Subcutaneous abdominal adipose tissue (tissue), 5 donors: ENCODE measurements at regions not wholly inside any gene's neighbourhood (a gene's known extent, or its start where the extent isn't known, plus 50 kb on each side); places are given as distances from the start of the nearest gene placed in this dataset.

Experiments
- H3K27ac ChIP-seq: one replicate; pipeline ENCODE4 v1.7.0; 2013; ENCODE audit warnings: low read depth, mild to moderate bottlenecking, inconsistent platforms, low read length, moderate library complexity
- H3K27me3 ChIP-seq, 5 donors: one replicate each; pipeline ENCODE4 v1.7.0; 2013; ENCODE audit warnings: low read length in 5 of 5, inconsistent platforms in 1 of 5; ENCODE audit not compliant: control insufficient read depth in 5 of 5, insufficient read depth in 4 of 5
- H3K36me3 ChIP-seq, 5 donors: one replicate each; pipeline ENCODE4 v1.7.0; 2013; ENCODE audit warnings: low read length in 5 of 5; ENCODE audit not compliant: control insufficient read depth in 5 of 5, insufficient read depth in 5 of 5
- H3K4me1 ChIP-seq, 5 donors: one replicate each; pipeline ENCODE4 v1.7.0; 2013; ENCODE audit warnings: low read length in 5 of 5, mild to moderate bottlenecking in 3 of 5, moderate library complexity in 1 of 5; ENCODE audit not compliant: control insufficient read depth in 5 of 5, insufficient read depth in 5 of 5
- H3K4me3 ChIP-seq, 5 donors: one replicate each; pipeline ENCODE4 v1.7.0; 2013; ENCODE audit warnings: low read length in 5 of 5, low read depth in 1 of 5
- H3K9ac ChIP-seq, 5 donors: one replicate each; pipeline ENCODE4 v1.7.0; 2013; ENCODE audit warnings: low read length in 5 of 5, mild to moderate bottlenecking in 4 of 5, moderate library complexity in 3 of 5
- H3K9me3 ChIP-seq, 5 donors: one replicate each; pipeline ENCODE4 v1.7.0; 2013; ENCODE audit warnings: low read length in 5 of 5; ENCODE audit not compliant: control insufficient read depth in 5 of 5
- donor health status: healthy.
- donor health status: healthy.
- donor health status: healthy.
- donor health status: healthy.
- donor health status: healthy.

DNA sequence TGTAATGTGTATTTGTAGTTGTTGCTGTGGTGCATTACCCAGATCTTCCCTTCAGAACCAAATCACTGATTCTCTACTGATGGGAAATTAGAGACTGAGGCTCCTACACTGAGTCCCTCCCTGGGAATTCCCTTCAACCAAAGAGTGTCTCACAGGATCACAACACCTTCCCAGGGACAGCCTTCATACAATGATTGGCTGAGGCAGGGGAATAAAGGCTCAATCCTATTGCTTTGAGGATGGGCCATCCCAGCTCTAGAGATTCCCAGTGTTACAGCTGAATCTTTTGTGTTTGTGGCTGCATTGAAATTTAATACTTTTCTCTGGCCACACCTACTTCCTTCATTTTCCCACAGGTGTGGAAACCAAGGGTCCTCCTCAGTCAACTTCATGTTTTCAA, 96.4 kb upstream of the ELL2 start:
- peaks cover 0 to 4% (median 0%) of the 10 kb centered on the region in 5 donors for H3K4me1 ChIP-seq
- H3K9me3 ChIP-seq: no peaks in the 10 kb centered on the region
- H3K4me3 ChIP-seq: no peak overlapping the region
- no peaks in the 10 kb centered on the region for H3K36me3 ChIP-seq
- no peak overlapping the region for H3K27ac ChIP-seq
- H3K9ac ChIP-seq: no peak overlapping the region
- H3K27me3 ChIP-seq: no peaks in the 10 kb centered on the region

DNA sequence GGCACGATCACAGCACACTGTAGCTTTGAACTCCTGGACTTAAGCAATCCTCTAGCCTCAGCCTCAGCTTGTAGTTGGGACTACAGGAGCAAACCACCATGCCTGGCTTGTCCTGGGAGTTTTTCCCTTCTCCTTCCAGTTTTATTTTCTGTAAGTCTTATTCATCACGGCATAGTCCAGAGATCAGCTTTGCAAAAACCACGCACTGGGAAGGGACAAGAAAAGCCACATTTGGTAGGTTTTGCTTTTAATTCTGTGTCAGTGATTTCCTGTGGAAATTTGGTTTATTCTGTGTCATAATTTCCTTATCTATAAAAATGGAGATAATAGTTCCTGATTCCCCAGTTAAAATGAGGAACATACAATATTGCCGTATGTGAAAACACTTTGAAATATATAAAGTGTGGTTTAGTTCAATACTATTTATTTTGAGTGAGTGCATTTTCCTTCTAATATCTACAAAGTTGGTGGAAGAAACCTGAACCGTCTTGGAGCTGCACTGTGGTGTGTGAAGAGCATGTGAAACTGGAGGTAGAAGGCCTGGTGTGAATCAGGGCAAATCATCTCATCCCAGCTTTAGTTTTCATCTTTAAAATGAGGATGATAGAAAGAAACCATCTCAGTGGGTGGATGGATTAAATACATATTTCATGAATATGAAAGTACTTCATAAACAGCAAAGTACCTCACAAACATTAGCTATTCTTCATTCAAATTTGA, 92.8 kb upstream of the ELL2 start:
- Histone ChIP-seq H3K9me3 (no peaks in the 10 kb centered on the region), H3K27ac (no peak overlapping the region), H3K36me3 (no peaks in the 10 kb centered on the region), H3K4me1 (peaks cover 0 to 11% (median 5%) of the 10 kb centered on the region in 5 donors), H3K27me3 (no peaks in the 10 kb centered on the region), H3K9ac (no peak overlapping the region), H3K4me3 (no peak overlapping the region)

DNA sequence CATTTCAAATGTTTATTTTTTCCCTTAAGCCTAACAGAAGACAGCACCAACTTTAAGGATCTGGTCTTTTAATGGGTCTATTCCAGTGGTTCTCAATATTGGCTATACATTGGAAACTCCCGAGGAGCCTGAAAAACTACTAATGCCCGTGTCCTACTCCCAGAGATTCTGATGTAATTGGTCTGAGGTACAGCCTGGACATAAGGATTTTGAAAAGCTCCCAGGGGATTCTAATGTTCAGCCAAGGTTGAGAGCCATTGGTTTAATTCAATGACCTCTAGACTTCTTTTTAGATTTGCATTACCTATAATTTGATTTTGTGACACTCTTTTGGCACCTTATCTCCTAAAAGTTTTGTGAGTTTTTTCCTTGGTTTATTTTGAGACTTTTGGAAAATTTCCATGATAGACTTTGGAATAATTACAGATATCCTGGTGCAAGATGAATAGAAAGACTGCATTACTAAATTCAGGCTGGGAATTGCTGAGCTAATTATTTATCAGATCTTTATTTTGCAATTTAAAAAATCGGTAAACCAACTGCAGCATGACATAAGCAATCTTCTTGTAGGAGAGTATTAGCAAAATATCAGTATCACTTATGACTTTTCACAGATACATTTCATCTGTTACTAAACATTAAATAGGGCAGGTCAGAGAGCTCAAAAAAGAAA, 91.5 kb upstream of the ELL2 start:
- Histone ChIP-seq H3K27ac (no peak overlapping the region), H3K36me3 (no peaks in the 10 kb centered on the region), H3K4me3 (no peak overlapping the region), H3K27me3 (no peaks in the 10 kb centered on the region), H3K4me1 (peaks cover 0 to 18% (median 7%) of the 10 kb centered on the region in 5 donors), H3K9ac (no peak overlapping the region), H3K9me3 (no peaks in the 10 kb centered on the region)

DNA sequence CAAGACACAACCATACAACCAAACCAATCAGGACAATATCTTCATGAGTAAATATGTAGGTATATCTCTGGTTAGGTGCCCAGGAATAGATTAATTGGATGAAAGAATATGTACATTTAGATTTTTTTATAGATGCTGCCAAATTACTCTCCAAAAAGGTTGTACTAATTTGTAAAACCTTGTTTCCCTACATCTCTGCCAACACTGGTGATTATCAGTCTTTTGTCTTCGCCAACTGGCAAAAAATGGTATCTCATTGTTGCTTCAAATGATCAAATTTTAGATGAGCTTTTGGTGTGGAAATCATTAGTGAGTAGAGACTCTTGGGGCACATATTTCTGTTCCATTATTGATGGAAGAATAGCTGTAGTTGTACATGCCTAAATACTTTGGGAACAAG, 90.7 kb upstream of the ELL2 start:
- Histone ChIP-seq H3K27ac (no peak overlapping the region), H3K4me1 (peaks cover 0 to 18% (median 7%) of the 10 kb centered on the region in 5 donors), H3K9me3 (no peaks in the 10 kb centered on the region), H3K4me3 (no peak overlapping the region), H3K27me3 (no peaks in the 10 kb centered on the region), H3K9ac (no peak overlapping the region), H3K36me3 (no peaks in the 10 kb centered on the region)

DNA sequence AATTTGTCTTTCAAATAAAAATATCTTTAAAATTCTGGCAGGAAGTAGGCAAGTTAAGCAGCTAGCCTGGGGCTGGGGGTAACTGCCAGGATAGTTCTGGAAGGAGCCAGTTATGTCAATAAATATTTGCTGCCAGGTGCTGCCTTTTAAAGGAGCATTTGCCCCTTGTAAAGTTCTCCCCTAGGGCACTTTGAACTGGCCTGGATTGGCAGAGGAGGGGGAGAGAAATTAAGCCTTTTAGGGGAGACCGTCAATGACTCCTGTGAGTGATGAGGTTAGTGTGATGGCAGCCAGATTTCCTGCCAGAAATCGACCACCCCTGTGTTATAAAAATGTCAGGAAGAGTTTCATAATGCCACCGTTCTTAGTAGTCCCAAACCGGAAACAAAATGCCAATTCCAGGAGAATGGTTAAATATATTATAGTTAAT, 89.8 kb upstream of the ELL2 start:
- H3K9ac ChIP-seq: no peak overlapping the region
- no peaks in the 10 kb centered on the region for H3K27me3 ChIP-seq
- H3K4me1 ChIP-seq: peaks cover 0 to 18% (median 7%) of the 10 kb centered on the region in 5 donors
- H3K9me3 ChIP-seq: no peaks in the 10 kb centered on the region
- no peaks in the 10 kb centered on the region for H3K36me3 ChIP-seq
- H3K4me3 ChIP-seq: no peak overlapping the region
- no peak overlapping the region for H3K27ac ChIP-seq

DNA sequence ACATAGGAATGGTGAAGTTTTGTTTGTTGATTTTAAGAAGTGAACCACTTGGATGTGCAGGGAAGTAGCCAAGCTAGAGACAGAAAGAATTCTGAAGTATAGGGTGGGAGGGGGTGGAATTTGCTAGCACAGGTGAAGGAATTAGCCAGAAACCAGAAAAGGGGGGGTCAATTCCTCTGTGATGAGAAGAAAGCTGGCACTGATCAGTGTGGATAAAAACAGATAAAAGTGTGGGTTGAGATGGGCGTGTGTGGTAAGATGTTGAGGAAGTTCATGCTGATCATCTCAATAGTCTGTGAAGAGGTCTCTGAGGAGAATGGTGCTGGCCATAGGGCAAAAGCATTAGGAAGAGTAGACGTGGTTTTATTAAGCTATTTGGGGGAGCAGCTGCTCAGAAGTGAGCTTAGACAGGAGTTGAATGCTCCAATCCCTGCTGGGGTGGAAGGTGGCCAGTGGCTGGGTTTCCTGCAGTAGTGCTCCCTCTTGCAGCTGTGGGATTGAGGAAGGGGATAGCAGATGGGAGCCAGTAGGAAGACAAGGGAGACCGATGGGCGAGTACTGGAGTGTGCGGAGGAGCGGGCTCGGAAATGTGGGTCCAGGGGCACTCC, 88.7 kb upstream of the ELL2 start:
- Histone ChIP-seq H3K4me3 (no peak overlapping the region), H3K27ac (no peak overlapping the region), H3K9ac (no peak overlapping the region), H3K4me1 (peaks cover 0 to 18% (median 7%) of the 10 kb centered on the region in 5 donors), H3K36me3 (no peaks in the 10 kb centered on the region), H3K27me3 (no peaks in the 10 kb centered on the region), H3K9me3 (no peaks in the 10 kb centered on the region)

DNA sequence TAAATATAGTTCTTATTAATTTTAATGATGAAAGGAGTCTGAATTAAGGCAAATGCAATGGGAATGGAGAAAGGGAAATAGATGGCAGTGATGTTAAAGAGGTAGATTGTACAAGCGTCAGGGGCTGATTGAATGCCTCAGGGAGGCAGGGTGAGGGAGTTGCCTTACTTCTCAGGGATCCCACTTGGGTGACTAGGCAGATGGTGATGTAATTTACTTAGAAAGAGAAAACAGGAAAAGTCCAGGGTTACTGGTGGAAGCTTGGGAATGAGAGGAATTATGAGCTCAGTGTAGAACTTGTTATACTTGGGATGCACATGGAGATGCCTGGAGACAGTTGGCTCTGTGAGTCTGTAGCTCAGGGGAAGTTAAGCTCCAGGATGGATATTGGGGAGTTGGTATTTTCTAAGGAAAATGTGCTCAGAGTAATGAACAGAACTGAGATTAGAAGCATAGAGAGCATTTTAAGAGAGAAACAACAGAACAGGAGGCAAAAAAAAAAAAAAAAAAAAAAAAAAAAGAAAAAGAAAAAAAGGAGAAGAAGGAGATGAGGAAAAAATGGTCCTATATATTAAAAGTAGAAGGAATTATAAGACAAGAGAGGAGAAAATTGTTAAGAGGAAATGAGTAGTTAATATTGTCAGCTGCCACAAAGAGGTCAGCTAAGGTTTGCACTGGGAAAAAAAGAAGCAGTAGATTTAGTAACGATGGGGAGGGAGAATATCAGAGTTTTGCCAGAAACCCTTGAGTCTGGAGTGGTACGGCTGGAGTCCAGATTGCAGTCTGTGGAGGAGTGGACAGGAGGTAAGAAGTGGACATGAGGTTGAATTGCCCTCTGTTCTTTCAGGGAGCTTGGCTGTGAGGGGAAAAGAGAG, 88.0 kb upstream of the ELL2 start:
- Histone ChIP-seq H3K27ac (no peak overlapping the region), H3K36me3 (no peaks in the 10 kb centered on the region), H3K4me1 (peaks cover 0 to 18% (median 7%) of the 10 kb centered on the region in 5 donors), H3K9ac (no peak overlapping the region), H3K9me3 (no peaks in the 10 kb centered on the region), H3K4me3 (no peak overlapping the region), H3K27me3 (no peaks in the 10 kb centered on the region)

DNA sequence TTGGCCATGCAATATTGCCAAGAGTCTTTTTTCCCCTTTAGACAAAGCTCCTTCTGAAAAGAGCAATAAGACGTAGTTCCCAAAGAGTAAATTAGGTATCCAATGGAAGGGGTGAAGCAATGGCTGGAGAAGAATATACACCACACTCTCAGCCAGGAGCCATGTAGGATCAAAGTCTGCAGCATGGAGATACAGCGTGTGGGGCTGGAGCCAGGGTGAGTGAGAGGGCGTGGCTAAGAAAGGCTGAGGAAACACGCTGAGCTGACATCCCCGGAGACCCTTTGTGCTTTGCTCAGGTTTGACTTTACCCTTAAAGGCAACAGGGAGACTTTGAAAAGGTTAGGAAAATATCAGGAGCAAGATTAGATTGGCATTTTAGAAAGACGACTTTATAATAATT, 87.1 kb upstream of the ELL2 start:
- no peaks in the 10 kb centered on the region for H3K27me3 ChIP-seq
- H3K27ac ChIP-seq: no peak overlapping the region
- no peak overlapping the region for H3K9ac ChIP-seq
- H3K36me3 ChIP-seq: no peaks in the 10 kb centered on the region
- H3K9me3 ChIP-seq: no peaks in the 10 kb centered on the region
- peaks cover 0 to 18% (median 7%) of the 10 kb centered on the region in 5 donors for H3K4me1 ChIP-seq
- no peak overlapping the region for H3K4me3 ChIP-seq

DNA sequence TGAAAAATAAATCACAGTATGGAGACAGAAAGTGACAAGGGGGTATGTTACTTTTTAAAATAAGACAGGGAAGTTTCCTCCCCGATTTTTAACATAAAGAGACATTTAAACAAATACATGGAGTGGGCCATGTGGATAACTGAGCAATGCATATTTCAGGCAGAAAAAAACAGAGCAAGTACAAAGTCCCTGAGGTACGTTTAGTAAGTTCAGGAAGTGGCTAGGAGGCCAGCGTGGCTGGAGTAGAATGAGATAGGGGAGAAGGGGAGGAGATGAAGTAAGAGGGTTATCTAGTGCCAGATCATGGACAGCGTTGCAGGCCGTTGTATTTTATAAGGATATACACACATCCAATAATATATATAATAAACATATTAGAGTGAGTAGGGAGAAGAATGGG, 84.2 kb upstream of the ELL2 start:
- Histone ChIP-seq H3K9me3 (no peaks in the 10 kb centered on the region), H3K27me3 (no peaks in the 10 kb centered on the region), H3K9ac (no peak overlapping the region), H3K4me1 (peaks cover 0 to 14% (median 7%) of the 10 kb centered on the region in 5 donors), H3K4me3 (no peak overlapping the region), H3K27ac (no peak overlapping the region), H3K36me3 (no peaks in the 10 kb centered on the region)
